GM12874 (cell line): ENCODE measurements at regions not wholly inside any gene's neighbourhood (a gene's known extent, or its start where the extent isn't known, plus 50 kb on each side); places are given as distances from the start of the nearest gene placed in this dataset.

ENCODE experiments used
- CTCF ChIP-seq: IDR thresholded peaks from 2 replicates; pipeline ENCODE4 v1.5.1; 2011; ENCODE audit warnings: low read depth, mild to moderate bottlenecking, control low read depth, low read length, moderate library complexity; ENCODE audit not compliant: insufficient read depth

- TF ChIP-seq CTCF = no peak
Measured at GRCh38 chr11:32225571-32226285, 134.9 kb downstream of the RCN1 start.

- TF ChIP-seq CTCF = no peak
Measured at GRCh38 chr11:32226480-32226879, 135.6 kb downstream of the RCN1 start.

GRCh38 chr11:32229576-32230240 is 138.8 kb downstream of the RCN1 start:
- no peak for TF ChIP-seq CTCF

GRCh38 chr11:32231909-32232493 is 141.1 kb downstream of the RCN1 start:
- TF ChIP-seq CTCF = peak; percentile 85

- TF ChIP-seq CTCF = no peak
Measured at GRCh38 chr11:32232516-32232915, 141.6 kb downstream of the RCN1 start.

GRCh38 chr11:32233276-32233675 is 142.4 kb downstream of the RCN1 start:
- TF ChIP-seq CTCF = no peak

- TF ChIP-seq CTCF = no peak
Measured at GRCh38 chr11:32233928-32234327, 143.1 kb downstream of the RCN1 start.
